ENCODE measurements at regions not wholly inside any gene's neighbourhood (a gene's known extent, or its start where the extent isn't known, plus 50 kb on each side); places are given as distances from the start of the nearest gene placed in this dataset.

- ATAC-seq (no peak), DNase-seq (ENCODE audit: low read depth, low spot score) (no peak)
- TF ChIP-seq CBX3 (IDR thresholded peaks at IDR 0.05; ENCODE audit: low read depth) = no peak
- no peak for TF ChIP-seq FOSL1 (IDR thresholded peaks at IDR 0.05; ENCODE audit: low read depth)
- TF ChIP-seq ZFX (IDR thresholded peaks at IDR 0.05) = no peak
- TF ChIP-seq ELF1 (IDR thresholded peaks at IDR 0.05; ENCODE audit: borderline replicate concordance, low read depth) = no peak
- TF ChIP-seq ATF3 (IDR thresholded peaks at IDR 0.05) = no peak
- no peak for TF ChIP-seq CTCF (IDR thresholded peaks at IDR 0.05 in 2 of 3, conservative IDR thresholded peaks at IDR 0.05 in 1 of 3; ENCODE audit: borderline replicate concordance in 1 of 3, insufficient read depth in 1 of 3, low read depth in 2 of 3, low read length in 2 of 3)
- TF ChIP-seq SIN3A (IDR thresholded peaks at IDR 0.05; ENCODE audit: low read depth) = no peak
- no peak for TF ChIP-seq TCF7L2 (IDR thresholded peaks at IDR 0.05; ENCODE audit: borderline replicate concordance, extremely low read depth, insufficient read depth, insufficient read length)
- TF ChIP-seq EZH2phosphoT487 (IDR thresholded peaks at IDR 0.05; ENCODE audit: borderline replicate concordance) = no peak
- no peak for TF ChIP-seq CEBPB (IDR thresholded peaks at IDR 0.05; ENCODE audit: low read depth)
- no peak for TF ChIP-seq MAX (IDR thresholded peaks at IDR 0.05)
- TF ChIP-seq RAD21 (IDR thresholded peaks at IDR 0.05; ENCODE audit: low read depth) = no peak
- CTCF ChIA-PET = no interaction called here
- BruUV-seq (replicated peaks) = no TSS peak
- RAD21 ChIA-PET (ENCODE audit: low non-redundant PET in 1 of 2, low total read pairs in 2 of 2, uncharacterized antibody in 2 of 2, unreplicated experiment in 2 of 2) = no interaction called here
- no peak overlapping the region for H3K4me2 ChIP-seq (ENCODE audit: low read length)
- no peak overlapping the region for H3K27ac ChIP-seq (ENCODE audit: low read depth, low read length)
- H3K9me2 ChIP-seq (ENCODE audit: insufficient read depth) = no peaks in the 10 kb centered on the region
- no peaks in the 10 kb centered on the region for H3K27me3 ChIP-seq (ENCODE audit: insufficient read depth, low read length)
- H2AFZ ChIP-seq (ENCODE audit: low read depth, low read length, poor library complexity, severe bottlenecking) = no peak overlapping the region
- H3K9me3 ChIP-seq (ENCODE audit: control insufficient read depth in 1 of 2, insufficient read depth in 1 of 2, low read depth in 1 of 2, low read length in 2 of 2) = no peaks in the 10 kb centered on the region
- POLR2A ChIA-PET = no interaction called here
- intact Hi-C loops (cut with micrococcal nuclease) = no loop called here
- H3K79me2 ChIP-seq (ENCODE audit: insufficient read depth, low read length) = no peaks in the 10 kb centered on the region
- H4K20me1 ChIP-seq (ENCODE audit: insufficient read depth) = no peaks in the 10 kb centered on the region
- no peaks in the 10 kb centered on the region for H3K4me1 ChIP-seq (ENCODE audit: control insufficient read depth in 1 of 2, insufficient read depth in 2 of 2, low read length in 2 of 2)
- H3K4me3 ChIP-seq (replicated peaks in 1 of 2; ENCODE audit: low read depth in 1 of 2, low read length in 2 of 2) = no peak overlapping the region
- H3K36me3 ChIP-seq (ENCODE audit: control insufficient read depth in 1 of 2, insufficient read depth in 2 of 2, low read length in 2 of 2) = no peaks in the 10 kb centered on the region
- no peak overlapping the region for H3K9ac ChIP-seq (ENCODE audit: low read length)
Measured at GRCh38 chr12:115085594-115085993, 401.6 kb upstream of the TBX3 start.

All from HCT116 (cell line).